Omental fat pad (tissue), 3 donors: ENCODE measurements at regions not wholly inside any gene's neighbourhood (a gene's known extent, or its start where the extent isn't known, plus 50 kb on each side); places are given as distances from the start of the nearest gene placed in this dataset.
"Not testable (repeated sequence)": the region's sequence is repeated elsewhere in the genome, so short reads cannot be mapped to it uniquely, and the experiment has no call there.

Experiments
- ATAC-seq: fragments of 150-250 bp; one replicate; pipeline ENCODE4 v1.9.1; 2016; ENCODE audit warnings: mild to moderate bottlenecking, moderate library complexity; ENCODE audit not compliant: low FRiP score
- DNase-seq: peaks from one replicate; pipeline ENCODE4 v3.0.0-alpha.2; 2019; ENCODE audit warnings: low spot score
- CTCF ChIP-seq, 3 donors: fragments of 450-650 bp; IDR thresholded peaks; one replicate each; pipeline ENCODE4 v1.5.1; 2016 to 2017; ENCODE audit warnings: antibody characterized with exemption in 3 of 3, mild to moderate bottlenecking in 3 of 3, moderate library complexity in 2 of 3

- ATAC-seq, result no peak
- DNase-seq, result no peak
- TF ChIP-seq CTCF (IDR thresholded peaks at IDR 0.05), result no peak
Observed at GRCh38 chr17:63278728-63279442, 167.2 kb downstream of the CYB561 start.

- DNase-seq (no peak), ATAC-seq (no peak)
- no peak for TF ChIP-seq CTCF (IDR thresholded peaks at IDR 0.05)
Observed at GRCh38 chr17:63279498-63280230, 166.4 kb downstream of the CYB561 start.

GRCh38 chr17:63282455-63282854, 163.7 kb downstream of the CYB561 start:
- DNase-seq (no peak), ATAC-seq (no peak)
- TF ChIP-seq CTCF (IDR thresholded peaks at IDR 0.05), result no peak

- ATAC-seq (no peak), DNase-seq (no peak)
- no peak for TF ChIP-seq CTCF (IDR thresholded peaks at IDR 0.05)
Observed at GRCh38 chr17:63285551-63285950, 160.6 kb downstream of the CYB561 start.

- no peak for TF ChIP-seq CTCF (IDR thresholded peaks at IDR 0.05)
- ATAC-seq, result no peak
- no peak for DNase-seq
Observed at GRCh38 chr17:63286254-63286653, 159.9 kb downstream of the CYB561 start.

- not testable (repeated sequence) for DNase-seq, ATAC-seq
Observed at GRCh38 chr17:63287006-63287405, 159.1 kb downstream of the CYB561 start.

GRCh38 chr17:63289931-63290330, 156.2 kb downstream of the CYB561 start:
- TF ChIP-seq CTCF (IDR thresholded peaks at IDR 0.05), result no peak
- no peak for ATAC-seq
- no peak for DNase-seq
